Activated CD4-positive, alpha-beta T cell treated with anti-CD3 and anti-CD28 coated beads for 36 hours (primary cell): ENCODE measurements at regions not wholly inside any gene's neighbourhood (a gene's known extent, or its start where the extent isn't known, plus 50 kb on each side); places are given as distances from the start of the nearest gene placed in this dataset.

ENCODE experiments used
- ATAC-seq: fragments of 200-7000 bp; cut with Tn5 transposase; one replicate; pipeline ENCODE4 v1.10.0; 2021; ENCODE audit warnings: mild to moderate bottlenecking, moderate library complexity
- CTCF ChIA-PET: fragments of 350-600 bp; sonication (Branson Sonifier 250); formaldehyde crosslinking; loops from one replicate; lab custom pipeline; 2021; ENCODE audit warnings: antibody characterized with exemption; lab: Charles Lee
- POLR2A ChIA-PET: fragments of 350-600 bp; sonication (Branson Sonifier 250); formaldehyde crosslinking; loops from one replicate; lab custom pipeline; 2021; ENCODE audit warnings: antibody characterized with exemption, inconsistent platforms; lab: Charles Lee
- DNase-seq: peaks from one replicate; pipeline ENCODE4 v3.0.0-alpha.2; 2020
- H3K27ac Mint-ChIP-seq: one replicate; pipeline ENCODE4 v1.8.0; 2021; ENCODE audit warnings: mixed read lengths
- H3K27me3 Mint-ChIP-seq: one replicate; pipeline ENCODE4 v1.8.0; 2021; ENCODE audit warnings: mixed read lengths
- H3K36me3 Mint-ChIP-seq: one replicate; pipeline ENCODE4 v1.8.0; 2021; ENCODE audit warnings: low read depth, mixed read lengths
- H3K4me1 Mint-ChIP-seq: one replicate; pipeline ENCODE4 v1.8.0; 2021; ENCODE audit warnings: mixed read lengths
- H3K4me3 Mint-ChIP-seq: one replicate; pipeline ENCODE4 v1.8.0; 2021; ENCODE audit warnings: mild to moderate bottlenecking, moderate library complexity, mixed read lengths
- H3K9me3 Mint-ChIP-seq: one replicate; pipeline ENCODE4 v1.8.0; 2021; ENCODE audit warnings: low read depth, mixed read lengths
- intact Hi-C, 2 experiments: fragments of 100-400 bp; cut with DNase I in 1 of 2; cut with micrococcal nuclease in 1 of 2; formaldehyde crosslinking; loops; one replicate each; pipeline versions ENCODE4 v1.14.2 to v1.15.1; 2022 to 2024; cut with DNase I, micrococcal nuclease

- Mint-ChIP-seq H3K4me1 (no peaks in the 10 kb centered on the region), H3K27me3 (peaks cover 4% of the 10 kb centered on the region), H3K9me3 (no peaks in the 10 kb centered on the region), H3K36me3 (no peaks in the 10 kb centered on the region), H3K27ac (no peak overlapping the region), H3K4me3 (no peak overlapping the region)
- ChIA-PET CTCF (no interaction called here), POLR2A (no interaction called here)
- intact Hi-C loops = no loop called here
- ATAC-seq (no peak), DNase-seq (no peak)
Measured at GRCh38 chr6:165791876-165792437, 128.9 kb upstream of the PDE10A start.

DNA sequence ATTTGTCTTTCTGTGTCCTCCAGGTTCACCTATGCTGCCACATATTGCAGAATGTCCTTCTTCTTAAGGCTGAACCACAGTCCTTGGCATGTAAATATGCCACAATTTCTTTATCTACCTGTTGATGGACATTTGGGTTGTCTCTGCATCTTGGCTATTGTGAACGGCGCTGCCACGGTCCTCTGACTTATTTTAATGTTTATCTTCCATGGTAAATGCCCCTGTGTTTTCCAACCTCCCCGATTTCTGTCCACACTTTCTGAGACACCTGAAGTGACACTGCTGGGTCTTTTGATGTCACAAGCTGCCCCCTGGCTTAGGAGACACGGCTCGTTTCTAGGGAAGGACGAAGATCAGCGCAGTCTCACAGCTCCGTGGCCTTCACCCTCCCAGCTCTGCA lies 128.3 kb upstream of the PDE10A start:
- intact Hi-C loops = no loop called here

GRCh38 chr6:165782812-165783211 lies 119.8 kb upstream of the PDE10A start:
- Mint-ChIP-seq H3K27ac (no peak overlapping the region), H3K27me3 (peaks cover 16% of the 10 kb centered on the region), H3K4me3 (no peak overlapping the region), H3K4me1 (no peaks in the 10 kb centered on the region), H3K9me3 (no peaks in the 10 kb centered on the region), H3K36me3 (no peaks in the 10 kb centered on the region)
- DNase-seq (no peak), ATAC-seq (no peak)
- intact Hi-C loops = no loop called here
- POLR2A ChIA-PET = no interaction called here
- CTCF ChIA-PET = no interaction called here

More for the DNA sequence above, 128.3 kb upstream of the PDE10A start:
- Mint-ChIP-seq H3K4me1 (no peaks in the 10 kb centered on the region), H3K4me3 (no peak overlapping the region), H3K9me3 (no peaks in the 10 kb centered on the region), H3K27me3 (peaks cover 4% of the 10 kb centered on the region), H3K27ac (no peak overlapping the region), H3K36me3 (no peaks in the 10 kb centered on the region)
- POLR2A ChIA-PET = no interaction called here
- DNase-seq = no peak
- no peak for ATAC-seq
- CTCF ChIA-PET = interaction anchor here (1.0 kb wide), 1 partner anchor 15 kb away, joined by 3 read pairs; no protein-coding TSS in a partner anchor

GRCh38 chr6:165782134-165782533 lies 119.1 kb upstream of the PDE10A start:
- Mint-ChIP-seq H3K36me3 (no peaks in the 10 kb centered on the region), H3K27ac (no peak overlapping the region), H3K9me3 (no peaks in the 10 kb centered on the region), H3K4me1 (no peaks in the 10 kb centered on the region), H3K27me3 (peaks cover 14% of the 10 kb centered on the region), H3K4me3 (no peak overlapping the region)
- DNase-seq (no peak), ATAC-seq (no peak)
- ChIA-PET CTCF (no interaction called here), POLR2A (no interaction called here)
- intact Hi-C loops = no loop called here

DNA sequence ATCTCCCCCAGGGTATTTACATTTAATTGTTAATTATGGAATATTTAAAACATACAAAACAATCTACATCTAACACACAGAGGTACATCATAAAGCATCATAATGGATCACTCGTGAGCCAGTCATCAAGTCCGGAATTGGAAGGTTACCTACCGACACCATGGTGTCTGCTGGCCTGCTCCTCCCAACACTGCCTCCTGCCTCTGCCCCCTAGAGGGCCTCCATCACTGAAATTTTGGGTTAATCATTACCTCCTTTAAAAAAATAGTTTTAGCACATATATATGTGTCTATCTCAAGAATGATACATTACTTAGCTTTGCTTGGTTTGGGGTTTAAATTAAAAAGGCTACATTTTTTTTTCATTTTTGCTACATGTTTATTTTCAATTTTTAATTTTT lies 114.6 kb upstream of the PDE10A start:
- H3K27me3 Mint-ChIP-seq = peaks cover 19% of the 10 kb centered on the region
- no peaks in the 10 kb centered on the region for H3K9me3 Mint-ChIP-seq
- H3K4me3 Mint-ChIP-seq = no peak overlapping the region
- H3K4me1 Mint-ChIP-seq = no peaks in the 10 kb centered on the region
- intact Hi-C loops = no loop called here
- H3K27ac Mint-ChIP-seq = no peak overlapping the region
- CTCF ChIA-PET = no interaction called here
- POLR2A ChIA-PET = no interaction called here
- no peak for ATAC-seq
- H3K36me3 Mint-ChIP-seq = no peaks in the 10 kb centered on the region
- DNase-seq = no peak

DNA sequence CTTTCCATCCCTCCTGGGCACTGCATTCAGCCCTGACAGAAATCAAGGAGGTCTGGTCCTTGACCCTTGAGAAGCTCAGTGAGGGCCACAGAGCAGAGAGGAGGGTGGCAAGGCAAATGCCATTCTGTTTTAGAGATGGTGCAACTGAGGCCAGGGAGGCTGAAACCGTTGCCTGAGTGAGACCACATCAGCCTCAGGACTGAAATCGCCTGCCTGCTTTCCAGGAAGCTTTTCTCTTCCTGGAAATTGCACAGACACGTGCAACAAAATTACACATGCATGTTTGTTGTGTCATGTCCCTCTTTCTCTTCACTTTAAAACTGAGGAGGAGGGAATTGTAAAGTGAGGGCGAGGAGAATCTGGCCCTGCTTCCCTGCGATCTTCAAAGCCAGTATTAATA lies 113.7 kb upstream of the PDE10A start:
- no peaks in the 10 kb centered on the region for H3K9me3 Mint-ChIP-seq
- no peak for ATAC-seq
- ChIA-PET POLR2A (no interaction called here), CTCF (no interaction called here)
- H3K4me1 Mint-ChIP-seq = no peaks in the 10 kb centered on the region
- no peaks in the 10 kb centered on the region for H3K36me3 Mint-ChIP-seq
- intact Hi-C loops = no loop called here
- H3K4me3 Mint-ChIP-seq = no peak overlapping the region
- H3K27ac Mint-ChIP-seq = no peak overlapping the region
- no peak for DNase-seq
- H3K27me3 Mint-ChIP-seq = peaks cover 15% of the 10 kb centered on the region

- ChIA-PET POLR2A (no interaction called here), CTCF (interaction anchor here (1.2 kb wide), 1 partner anchor 15 kb away, joined by 3 read pairs; no protein-coding TSS in a partner anchor)
- Mint-ChIP-seq H3K27me3 (peaks cover 15% of the 10 kb centered on the region), H3K4me3 (no peak overlapping the region), H3K27ac (no peak overlapping the region), H3K9me3 (no peaks in the 10 kb centered on the region), H3K4me1 (no peaks in the 10 kb centered on the region), H3K36me3 (no peaks in the 10 kb centered on the region)
- ATAC-seq (no peak), DNase-seq (no peak)
- intact Hi-C loops = no loop called here
Measured at GRCh38 chr6:165775721-165776120, 112.7 kb upstream of the PDE10A start.

GRCh38 chr6:165774903-165775601 lies 112.0 kb upstream of the PDE10A start:
- no peak for ATAC-seq
- intact Hi-C loops = no loop called here

DNA sequence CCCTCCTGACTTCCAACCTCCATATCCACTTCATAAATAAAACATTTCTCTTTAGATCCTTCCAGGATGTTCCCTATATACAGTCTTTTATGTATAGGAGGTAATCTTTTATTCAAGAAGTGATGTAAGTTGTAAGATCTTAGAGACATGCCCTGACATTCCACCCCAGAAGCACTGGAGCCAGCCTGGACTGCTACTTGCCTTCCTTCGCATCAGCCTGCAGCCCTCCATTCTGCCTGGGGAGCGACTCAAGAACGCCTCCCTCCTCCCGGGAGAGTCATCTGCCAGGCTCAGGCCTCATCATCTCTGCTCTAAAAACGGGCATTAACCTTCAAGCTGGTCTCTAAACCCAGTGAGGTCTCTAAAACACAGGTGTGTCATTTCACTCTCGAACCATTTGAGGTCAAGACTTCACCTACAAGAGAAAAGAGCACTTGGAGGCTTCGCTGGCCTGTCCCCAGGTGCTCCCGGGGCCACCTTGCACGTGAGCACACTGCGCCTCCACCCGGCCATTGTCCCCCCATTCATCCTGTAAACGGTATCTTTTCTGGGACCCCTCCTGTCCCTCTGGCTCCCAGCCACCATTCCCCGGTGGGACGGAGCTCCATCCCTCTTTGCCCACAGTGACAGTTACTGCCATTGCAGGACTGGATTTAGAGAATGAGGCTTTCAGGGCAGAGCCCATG lies 107.5 kb upstream of the PDE10A start:
- ATAC-seq (no peak), DNase-seq (no peak)
- Mint-ChIP-seq H3K4me3 (no peak overlapping the region), H3K9me3 (no peaks in the 10 kb centered on the region), H3K4me1 (no peaks in the 10 kb centered on the region), H3K27ac (no peak overlapping the region), H3K27me3 (peaks cover 9% of the 10 kb centered on the region), H3K36me3 (no peaks in the 10 kb centered on the region)
- CTCF ChIA-PET = interaction anchor here (0.7 kb wide), 1 partner anchor 55 kb away, joined by 3 read pairs; no protein-coding TSS in a partner anchor
- POLR2A ChIA-PET = no interaction called here
- intact Hi-C loops = no loop called here

More at GRCh38 chr6:165774903-165775601, 112.0 kb upstream of the PDE10A start:
- DNase-seq = no peak
- no peak overlapping the region for H3K4me3 Mint-ChIP-seq
- H3K27me3 Mint-ChIP-seq = peaks cover 15% of the 10 kb centered on the region
- H3K27ac Mint-ChIP-seq = no peak overlapping the region
- no peaks in the 10 kb centered on the region for H3K36me3 Mint-ChIP-seq
- no peaks in the 10 kb centered on the region for H3K4me1 Mint-ChIP-seq
- no peaks in the 10 kb centered on the region for H3K9me3 Mint-ChIP-seq
- CTCF ChIA-PET = interaction anchor here (0.6 to 1.2 kb wide), 3 partner anchors 16 to 361 kb away, joined by 3 read pairs; no protein-coding TSS in a partner anchor
- POLR2A ChIA-PET = no interaction called here

GRCh38 chr6:165769884-165770283 lies 106.8 kb upstream of the PDE10A start:
- no peaks in the 10 kb centered on the region for H3K36me3 Mint-ChIP-seq
- CTCF ChIA-PET = no interaction called here

GRCh38 chr6:165769401-165769800 lies 106.4 kb upstream of the PDE10A start:
- Mint-ChIP-seq H3K4me3 (no peak overlapping the region), H3K27ac (no peak overlapping the region), H3K9me3 (no peaks in the 10 kb centered on the region), H3K4me1 (no peaks in the 10 kb centered on the region), H3K36me3 (no peaks in the 10 kb centered on the region), H3K27me3 (peaks cover 2% of the 10 kb centered on the region)
- ATAC-seq (no peak), DNase-seq (no peak)
- POLR2A ChIA-PET = no interaction called here
- intact Hi-C loops = no loop called here
- CTCF ChIA-PET = no interaction called here

More at GRCh38 chr6:165769884-165770283, 106.8 kb upstream of the PDE10A start:
- Mint-ChIP-seq H3K27ac (no peak overlapping the region), H3K9me3 (no peaks in the 10 kb centered on the region), H3K4me3 (no peak overlapping the region), H3K27me3 (peaks cover 3% of the 10 kb centered on the region), H3K4me1 (no peaks in the 10 kb centered on the region)
- POLR2A ChIA-PET = no interaction called here
- ATAC-seq (no peak), DNase-seq (no peak)
- intact Hi-C loops = no loop called here

- Mint-ChIP-seq H3K4me3 (no peak overlapping the region), H3K27ac (no peak overlapping the region), H3K36me3 (no peaks in the 10 kb centered on the region), H3K4me1 (no peaks in the 10 kb centered on the region), H3K27me3 (peaks cover 2% of the 10 kb centered on the region), H3K9me3 (no peaks in the 10 kb centered on the region)
- ATAC-seq = no peak
- CTCF ChIA-PET = no interaction called here
- no peak for DNase-seq
- intact Hi-C loops = no loop called here
- POLR2A ChIA-PET = no interaction called here
Measured at GRCh38 chr6:165768961-165769360, 105.9 kb upstream of the PDE10A start.
